ENCODE measurements at regions not wholly inside any gene's neighbourhood (a gene's known extent, or its start where the extent isn't known, plus 50 kb on each side); places are given as distances from the start of the nearest gene placed in this dataset.

DNA sequence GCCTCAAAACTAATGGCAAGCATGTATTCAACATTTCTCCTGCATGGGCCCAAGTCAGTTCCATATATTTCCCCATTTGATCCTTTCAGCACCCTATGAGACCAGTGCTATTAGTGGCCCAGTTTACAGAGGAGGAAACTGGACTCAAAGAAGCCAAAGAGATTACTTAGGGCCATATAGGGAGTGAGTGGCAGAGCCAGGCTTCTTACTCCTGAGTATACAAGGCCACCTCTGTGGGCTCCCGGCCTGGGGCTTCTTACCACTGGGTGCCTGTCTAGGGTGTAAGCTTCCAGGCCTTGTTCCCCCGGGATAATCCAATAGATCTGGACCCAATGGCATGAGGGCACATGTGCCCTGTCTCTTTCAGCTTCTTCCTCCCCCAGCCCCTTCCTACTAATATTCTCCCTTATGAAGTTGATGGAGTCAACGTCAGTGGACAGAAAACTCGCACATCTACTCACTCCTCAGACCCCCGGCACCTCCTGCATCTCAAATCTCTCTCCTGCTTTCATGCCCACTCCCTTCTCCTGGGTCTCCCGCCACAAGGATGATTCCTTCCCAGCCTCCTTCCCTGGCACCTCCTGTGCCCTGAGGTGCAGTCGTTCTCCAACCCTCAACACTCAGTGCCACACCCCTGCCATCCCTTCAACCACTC lies 222.6 kb downstream of the ANAPC1 start:
- TF ChIP-seq POLR2A (IDR thresholded peaks at IDR 0.05) = no peak
- no peak for TF ChIP-seq CTCF (IDR thresholded peaks at IDR 0.05 in 4 of 5, conservative IDR thresholded peaks at IDR 0.05 in 1 of 5)
